Smooth muscle cell (in vitro differentiated cells): ENCODE measurements at regions not wholly inside any gene's neighbourhood (a gene's known extent, or its start where the extent isn't known, plus 50 kb on each side); places are given as distances from the start of the nearest gene placed in this dataset.
A peak's percentile ranks its signal among the peaks of the same experiment; 100 is the strongest.

Experiments
- DNase-seq: peaks from one replicate; lab custom pipeline; 2025; ENCODE audit not compliant: unreplicated experiment; lab: John Stamatoyannopoulos, UW
- H2AFZ ChIP-seq: fragments of 200-600 bp; sonication (generic); 2 replicates; pipeline ENCODE4 v1.6.0; 2016; ENCODE audit warnings: antibody characterized with exemption, low read depth, mild to moderate bottlenecking
- H3F3A ChIP-seq: fragments of 200-600 bp; sonication (generic); 2 replicates; pipeline ENCODE4 v1.6.0; 2017; ENCODE audit warnings: antibody characterized with exemption, low read depth
- H3K27ac ChIP-seq: fragments of 200-600 bp; sonication (generic); 2 replicates; pipeline ENCODE4 v1.5.1; 2016; ENCODE audit warnings: low read depth, mild to moderate bottlenecking
- H3K27me3 ChIP-seq: fragments of 200-600 bp; sonication (generic); 2 replicates; pipeline ENCODE4 v1.6.1; 2016; ENCODE audit warnings: low read depth, mild to moderate bottlenecking
- H3K36me3 ChIP-seq: fragments of 200-600 bp; sonication (generic); 2 replicates; pipeline ENCODE4 v1.5.1; 2016; ENCODE audit warnings: low read depth
- H3K4me1 ChIP-seq: fragments of 200-600 bp; sonication (generic); 2 replicates; pipeline ENCODE4 v1.5.1; 2016; ENCODE audit warnings: low read depth
- H3K4me2 ChIP-seq: fragments of 200-600 bp; sonication (generic); 2 replicates; pipeline ENCODE4 v1.6.0; 2016; ENCODE audit warnings: mild to moderate bottlenecking
- H3K4me3 ChIP-seq: fragments of 200-600 bp; sonication (generic); 2 replicates; pipeline ENCODE4 v1.5.1; 2016; ENCODE audit warnings: mild to moderate bottlenecking
- H3K79me2 ChIP-seq: fragments of 200-600 bp; sonication (generic); 2 replicates; pipeline ENCODE4 v1.6.0; 2016; ENCODE audit warnings: low read depth, mild to moderate bottlenecking
- H3K9ac ChIP-seq: fragments of 200-600 bp; sonication (generic); 2 replicates; pipeline ENCODE4 v1.6.0; 2016; ENCODE audit warnings: low read depth
- H3K9me3 ChIP-seq: fragments of 200-600 bp; sonication (generic); replicated peaks from 2 replicates; pipeline ENCODE4 v1.5.1; 2016; ENCODE audit warnings: low read depth
- H4K20me1 ChIP-seq: fragments of 200-600 bp; sonication (generic); 2 replicates; pipeline ENCODE4 v1.6.0; 2016; ENCODE audit warnings: low read depth
- CTCF ChIP-seq: fragments of 200-600 bp; sonication (generic); IDR thresholded peaks from 2 replicates; pipeline ENCODE4 v1.5.1; 2017; ENCODE audit warnings: borderline replicate concordance, mild to moderate bottlenecking, antibody characterized with exemption; ENCODE audit not compliant: insufficient read depth, poor library complexity, severe bottlenecking
- WGBS: methylation state at CpG from one replicate; pipeline ENCODE4 v1.1.7; 2016; ENCODE audit warnings: low lambda C conversion rate; 5-methylcytosine and 5-hydroxymethylcytosine counted together

- Histone ChIP-seq H3K4me2 (no peak overlapping the region), H3K27ac (no peak overlapping the region), H3K27me3 (no peaks in the 10 kb centered on the region), H3K36me3 (no peaks in the 10 kb centered on the region), H3K79me2 (no peaks in the 10 kb centered on the region), H2AFZ (no peak overlapping the region), H3K9me3 (no peaks in the 10 kb centered on the region), H3F3A (no peaks in the 10 kb centered on the region), H3K4me1 (peaks cover 25% of the 10 kb centered on the region), H4K20me1 (no peaks in the 10 kb centered on the region), H3K9ac (no peak overlapping the region), H3K4me3 (no peak overlapping the region)
- WGBS: 42% methylated on average over 2 of the region's 2 CpGs
- no peak for DNase-seq
- peak; percentile 79 for TF ChIP-seq CTCF
Observed at GRCh38 chr1:78839704-78840277, 166.7 kb downstream of the ADGRL4 start.
